ENCODE measurements at regions not wholly inside any gene's neighbourhood (a gene's known extent, or its start where the extent isn't known, plus 50 kb on each side); places are given as distances from the start of the nearest gene placed in this dataset.

- 93% methylated on average over 9 of the region's 9 CpGs for WGBS (ENCODE audit: low lambda C conversion rate)
- CTCF ChIA-PET: interaction anchor here (1.1 kb wide), 1 partner anchor 9 kb away, joined by 4 read pairs; no protein-coding TSS in a partner anchor
These were observed 67.2 kb upstream of the FOXN3 start for GRCh38 chr14:89484051-89484844.

More at GRCh38 chr14:89484051-89484844, 67.2 kb upstream of the FOXN3 start:
- no peaks in the 10 kb centered on the region for H3K9me3 ChIP-seq
- no peaks in the 10 kb centered on the region for H3K79me2 ChIP-seq (ENCODE audit: insufficient read depth)
- H3K9me2 ChIP-seq: no peaks in the 10 kb centered on the region
- H3K27ac ChIP-seq (ENCODE audit: low read depth in 2 of 2, low read length in 1 of 2): no peak overlapping the region
- no peaks in the 10 kb centered on the region for H3K4me1 ChIP-seq (ENCODE audit: control insufficient read depth in 1 of 2, insufficient read depth in 2 of 2, low read depth in 1 of 2, low read length in 1 of 2)
- no peaks in the 10 kb centered on the region for H3K36me3 ChIP-seq (replicated peaks in 1 of 2; ENCODE audit: control insufficient read depth in 1 of 2, insufficient read depth in 2 of 2, low read length in 1 of 2)
- H4K20me1 ChIP-seq (ENCODE audit: insufficient read depth): no peaks in the 10 kb centered on the region
- H3K27me3 ChIP-seq (ENCODE audit: insufficient read depth): no peaks in the 10 kb centered on the region
- H3K4me2 ChIP-seq: no peak overlapping the region
- no peak for TF ChIP-seq MXI1 (IDR thresholded peaks at IDR 0.05; ENCODE audit: low read depth, low read length)
- TF ChIP-seq USF2 (IDR thresholded peaks at IDR 0.05; ENCODE audit: borderline replicate concordance, low read depth, low read length): no peak
- no peak for TF ChIP-seq RXRA (IDR thresholded peaks at IDR 0.05; ENCODE audit: borderline replicate concordance, low read depth)
- no peak for TF ChIP-seq YY1 (IDR thresholded peaks at IDR 0.05; ENCODE audit: low read depth)
- no peak for TF ChIP-seq ELF1 (IDR thresholded peaks at IDR 0.05)
- TF ChIP-seq ZBTB33 (IDR thresholded peaks at IDR 0.05; ENCODE audit: borderline replicate concordance, low read depth): no peak
- no peak for TF ChIP-seq NFIC (IDR thresholded peaks at IDR 0.05; ENCODE audit: borderline replicate concordance)
- no peak for TF ChIP-seq REST (IDR thresholded peaks at IDR 0.05; ENCODE audit: low read depth, low read length)
- no peak for TF ChIP-seq SMC3 (IDR thresholded peaks at IDR 0.05; ENCODE audit: low read depth, low read length)
- no peak for TF ChIP-seq EP300 (IDR thresholded peaks at IDR 0.05; ENCODE audit: borderline replicate concordance in 1 of 2, low read depth in 1 of 2, low read length in 1 of 2)
- no peak for TF ChIP-seq JUND (IDR thresholded peaks at IDR 0.05)
- TF ChIP-seq TEAD4 (IDR thresholded peaks at IDR 0.05; ENCODE audit: borderline replicate concordance, insufficient read depth): no peak
- no peak for TF ChIP-seq CTCF (IDR thresholded peaks at IDR 0.05)
- TF ChIP-seq POLR2AphosphoS5 (IDR thresholded peaks at IDR 0.05; ENCODE audit: low read depth, low read length): no peak
- TF ChIP-seq NRF1 (IDR thresholded peaks at IDR 0.05; ENCODE audit: low read depth, low read length): no peak
- no peak for TF ChIP-seq TCF12 (IDR thresholded peaks at IDR 0.05)
- no peak for TF ChIP-seq TAF1 (IDR thresholded peaks at IDR 0.05; ENCODE audit: borderline replicate concordance, low read depth, low read length)
- TF ChIP-seq EZH2phosphoT487 (IDR thresholded peaks at IDR 0.05; ENCODE audit: borderline replicate concordance, low read depth): no peak
- no peak for TF ChIP-seq MEF2A (IDR thresholded peaks at IDR 0.05; ENCODE audit: borderline replicate concordance, low read depth)
- no peak for DNase-seq
- H3F3A ChIP-seq (replicated peaks; ENCODE audit: insufficient read depth): no peaks in the 10 kb centered on the region
- no peak overlapping the region for H3K9ac ChIP-seq
- H2AFZ ChIP-seq (ENCODE audit: low read depth): no peak overlapping the region
- H3K4me3 ChIP-seq (ENCODE audit: low read depth in 2 of 2, low read length in 1 of 2): no peak overlapping the region
- POLR2A ChIA-PET: no interaction called here
